HK-2 (cell line): ENCODE measurements at regions not wholly inside any gene's neighbourhood (a gene's known extent, or its start where the extent isn't known, plus 50 kb on each side); places are given as distances from the start of the nearest gene placed in this dataset.
"Not testable (repeated sequence)": the region's sequence is repeated elsewhere in the genome, so short reads cannot be mapped to it uniquely, and the experiment has no call there.

ENCODE experiments used
- DNase-seq: peaks from one replicate; pipeline ENCODE4 v3.0.0-alpha.2; 2018; ENCODE audit not compliant: unreplicated experiment

- no peak for DNase-seq
These were observed 50.4 kb upstream of the ARHGEF7 start for GRCh38 chr13:111064661-111065060.

- no peak for DNase-seq
These were observed 52.1 kb upstream of the ARHGEF7 start for GRCh38 chr13:111062966-111063365.

GRCh38 chr13:111062305-111062704 lies 52.8 kb upstream of the ARHGEF7 start:
- no peak for DNase-seq

- no peak for DNase-seq
These were observed 53.6 kb upstream of the ARHGEF7 start for GRCh38 chr13:111061358-111062045.

- no peak for DNase-seq
These were observed 54.7 kb upstream of the ARHGEF7 start for GRCh38 chr13:111060237-111060919.

- DNase-seq = no peak
These were observed 56.2 kb upstream of the ARHGEF7 start for GRCh38 chr13:111058796-111059506.

- DNase-seq = not testable (repeated sequence)
These were observed 56.8 kb upstream of the ARHGEF7 start for GRCh38 chr13:111058339-111058738.

GRCh38 chr13:111051726-111052232 lies 63.3 kb upstream of the ARHGEF7 start:
- not testable (repeated sequence) for DNase-seq

GRCh38 chr13:111051041-111051725 lies 63.9 kb upstream of the ARHGEF7 start:
- DNase-seq = no peak

- no peak for DNase-seq
These were observed 64.6 kb upstream of the ARHGEF7 start for GRCh38 chr13:111050539-111050879.

- no peak for DNase-seq
These were observed 65.1 kb upstream of the ARHGEF7 start for GRCh38 chr13:111049791-111050538.

- no peak for DNase-seq
These were observed 66.7 kb upstream of the ARHGEF7 start for GRCh38 chr13:111048387-111048786.

GRCh38 chr13:111047326-111047725 lies 67.8 kb upstream of the ARHGEF7 start:
- DNase-seq = no peak

GRCh38 chr13:111046590-111047141 lies 68.4 kb upstream of the ARHGEF7 start:
- no peak for DNase-seq

- no peak for DNase-seq
These were observed 69.9 kb upstream of the ARHGEF7 start for GRCh38 chr13:111045170-111045569.

- no peak for DNase-seq
These were observed 70.9 kb upstream of the ARHGEF7 start for GRCh38 chr13:111044087-111044830.

- DNase-seq = peak; percentile 60
These were observed 71.5 kb upstream of the ARHGEF7 start for GRCh38 chr13:111043575-111043982.

GRCh38 chr13:111042661-111043226 lies 72.4 kb upstream of the ARHGEF7 start:
- DNase-seq = no peak

GRCh38 chr13:111040830-111041229 lies 74.3 kb upstream of the ARHGEF7 start:
- DNase-seq = no peak

- DNase-seq = no peak
These were observed 75.4 kb upstream of the ARHGEF7 start for GRCh38 chr13:111039735-111040134.
